Spleen (tissue), 11 donors: ENCODE measurements at regions not wholly inside any gene's neighbourhood (a gene's known extent, or its start where the extent isn't known, plus 50 kb on each side); places are given as distances from the start of the nearest gene placed in this dataset.
A peak's percentile ranks its signal among the peaks of the same experiment; 100 is the strongest.

ENCODE experiments used
- DNase-seq: peaks from one replicate; pipeline ENCODE4 v3.0.0-alpha.2; 2020
- H3K27ac ChIP-seq, 8 donors: fragments of 200-600 bp; sonication (generic) in 7 of 8; 1 replicate in 4 of 8; 2 replicates in 4 of 8; pipeline versions ENCODE4 v1.5.0 to v1.8.0; 2016 to 2021; ENCODE audit warnings: inconsistent platforms in 4 of 8, mild to moderate bottlenecking in 4 of 8, moderate library complexity in 1 of 8
- H3K27me3 ChIP-seq, 7 donors: fragments of 200-600 bp; sonication (generic) in 6 of 7; replicated peaks in 1 of 7; 1 replicate in 4 of 7; 2 replicates in 3 of 7; pipeline versions ENCODE4 v1.5.0 to v1.8.0; 2016 to 2021; ENCODE audit warnings: inconsistent platforms in 3 of 7, mild to moderate bottlenecking in 1 of 7
- H3K36me3 ChIP-seq, 6 donors: fragments of 200-600 bp; sonication (generic) in 5 of 6; 1 replicate in 4 of 6; 2 replicates in 2 of 6; pipeline versions ENCODE4 v1.5.0 to v1.8.0; 2016 to 2021; ENCODE audit warnings: inconsistent platforms in 2 of 6
- H3K4me1 ChIP-seq, 6 donors: fragments of 200-600 bp; sonication (generic) in 5 of 6; 1 replicate in 3 of 6; 2 replicates in 3 of 6; pipeline versions ENCODE4 v1.5.0 to v1.8.0; 2016 to 2021; ENCODE audit warnings: inconsistent platforms in 3 of 6
- H3K4me3 ChIP-seq, 8 donors: fragments of 200-600 bp; sonication (generic) in 7 of 8; 1 replicate in 4 of 8; 2 replicates in 4 of 8; pipeline versions ENCODE4 v1.5.0 to v1.8.0; 2016 to 2021; ENCODE audit warnings: inconsistent platforms in 4 of 8, mild to moderate bottlenecking in 4 of 8, moderate library complexity in 2 of 8
- H3K9me3 ChIP-seq, 8 donors: fragments of 200-600 bp; sonication (generic) in 7 of 8; 1 replicate in 4 of 8; 2 replicates in 4 of 8; pipeline versions ENCODE4 v1.5.0 to v1.8.0; 2016 to 2021; ENCODE audit warnings: inconsistent platforms in 4 of 8
- CTCF ChIP-seq, 11 experiments: fragments of 200-600 bp in 7 of 11; fragments of 450-650 bp in 4 of 11; sonication (generic) in 4 of 11; IDR thresholded peaks in 8 of 11; conservative IDR thresholded peaks in 3 of 11; 1 replicate in 7 of 11; 2 replicates in 4 of 11; pipeline versions ENCODE4 v1.4.0 to v1.8.0; 2016 to 2021; ENCODE audit warnings: antibody characterized with exemption in 11 of 11, inconsistent platforms in 4 of 11, mild to moderate bottlenecking in 1 of 11
- POLR2A ChIP-seq, 3 donors: fragments of 450-650 bp; IDR thresholded peaks; one replicate each; pipeline ENCODE4 v1.5.1; 2017; ENCODE audit warnings: antibody characterized with exemption in 3 of 3, mild to moderate bottlenecking in 1 of 3
- POLR2AphosphoS5 ChIP-seq, 3 donors: sonication (generic); formaldehyde crosslinking; IDR thresholded peaks; one replicate each; pipeline ENCODE4 v1.5.1; 2017; ENCODE audit warnings: antibody characterized with exemption in 3 of 3
- WGBS, 5 donors: extraction: QIAGEN DNeasy Blood & Tissue Kit in 3 of 5; methylation state at CpG; one replicate each; pipeline versions ENCODE4 v1.1.5 to v1.1.7; 2013 to 2018; 5-methylcytosine and 5-hydroxymethylcytosine counted together
- intact Hi-C: fragments of 100-400 bp; cut with DNase I; formaldehyde crosslinking; loops from one replicate; pipeline ENCODE4 v1.15.0; 2023; ENCODE audit warnings: low total_unique reads
- donor health status: healthy with polysubstance abuse.
- donor health status: DM: no; HTN: no; CAD: no; lungs with moderate emphysema.
- donor health status: DM: no; HTN: no; CAD: no.
- donor health status: Bipolar disorder and iron deficiency.
- donor health status: healthy.
- donor health status: DM: no; HTN: no; CAD: no.
- donor health status: DM: yes; HTN: yes; CAD: no.

DNA sequence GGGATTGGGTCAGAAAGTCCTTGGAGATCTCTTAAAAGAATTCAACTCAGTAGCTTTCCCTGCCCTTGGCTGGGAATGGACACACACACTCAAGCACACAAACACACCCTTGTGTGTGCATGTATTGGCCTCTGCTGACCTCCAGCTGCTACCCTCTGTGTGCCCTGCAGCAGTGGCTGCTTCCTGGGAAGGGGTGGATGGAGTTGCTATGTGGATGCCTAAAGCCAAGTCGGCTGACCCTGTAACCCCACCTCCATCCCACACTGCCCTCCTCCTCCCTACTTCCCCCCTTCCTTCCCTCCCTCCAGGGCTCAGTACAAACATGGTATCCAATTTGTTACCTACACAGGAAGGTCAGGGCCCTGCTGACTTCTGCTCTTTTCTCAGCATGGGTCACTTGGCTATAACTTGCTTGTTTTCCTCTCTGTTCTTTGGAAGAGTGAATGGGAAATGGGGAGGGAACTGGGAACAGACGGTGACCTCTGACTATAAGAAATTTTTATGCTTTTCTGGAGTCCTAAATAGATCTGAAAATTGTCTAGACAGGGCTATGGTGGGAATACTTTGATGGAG lies 351.6 kb upstream of the TBX3 start:
- WGBS, 5 donors, result 24 to 35% (median 30%) methylated on average over 2 of the region's 2 CpGs
- DNase-seq, result no peak
- Histone ChIP-seq H3K27me3 (no peaks in the 10 kb centered on the region), H3K4me3 (no peak overlapping the region), H3K4me1 (no peaks in the 10 kb centered on the region), H3K9me3 (peaks cover 0 to 17% (median 0%) of the 10 kb centered on the region in 8 donors), H3K36me3 (no peaks in the 10 kb centered on the region), H3K27ac (no peak overlapping the region)
- intact Hi-C loops, result no loop called here
- TF ChIP-seq CTCF (IDR thresholded peaks at IDR 0.05 in 8 of 11, conservative IDR thresholded peaks at IDR 0.05 in 3 of 11), result no peak
- peak in 1 of 3 donors; percentile 38 for TF ChIP-seq POLR2AphosphoS5 (IDR thresholded peaks at IDR 0.05)
- TF ChIP-seq POLR2A (IDR thresholded peaks at IDR 0.05), result no peak

GRCh38 chr12:115032521-115032920 lies 348.5 kb upstream of the TBX3 start:
- H3K4me3 ChIP-seq, result no peak overlapping the region
- intact Hi-C loops, result no loop called here
- no peak for DNase-seq
- no peaks in the 10 kb centered on the region for H3K9me3 ChIP-seq
- H3K4me1 ChIP-seq, result no peaks in the 10 kb centered on the region
- no peak overlapping the region for H3K27ac ChIP-seq
- no peaks in the 10 kb centered on the region for H3K27me3 ChIP-seq
- WGBS, 5 donors, result 76 to 85% (median 81%) methylated on average over 3 of the region's 3 CpGs
- no peak for TF ChIP-seq CTCF (IDR thresholded peaks at IDR 0.05 in 8 of 11, conservative IDR thresholded peaks at IDR 0.05 in 3 of 11)
- no peak for TF ChIP-seq POLR2AphosphoS5 (IDR thresholded peaks at IDR 0.05)
- H3K36me3 ChIP-seq, result no peaks in the 10 kb centered on the region

- TF ChIP-seq CTCF (IDR thresholded peaks at IDR 0.05 in 8 of 11, conservative IDR thresholded peaks at IDR 0.05 in 3 of 11) (no peak), POLR2AphosphoS5 (IDR thresholded peaks at IDR 0.05) (no peak), POLR2A (IDR thresholded peaks at IDR 0.05) (no peak)
- 94 to 100% (median 98%) methylated on average over 3 of the region's 3 CpGs for WGBS, 5 donors
- H3K4me3 ChIP-seq, result no peak overlapping the region
- H3K27ac ChIP-seq, result no peak overlapping the region
- intact Hi-C loops, result no loop called here
- H3K4me1 ChIP-seq, result no peaks in the 10 kb centered on the region
- no peaks in the 10 kb centered on the region for H3K36me3 ChIP-seq
- H3K27me3 ChIP-seq, result no peaks in the 10 kb centered on the region
- no peak for DNase-seq
- H3K9me3 ChIP-seq, result peaks cover 0 to 3% (median 0%) of the 10 kb centered on the region in 8 donors
These were observed 346.0 kb upstream of the TBX3 start for GRCh38 chr12:115030017-115030416.

- peaks cover 0 to 17% (median 10%) of the 10 kb centered on the region in 8 donors for H3K9me3 ChIP-seq
- no peaks in the 10 kb centered on the region for H3K27me3 ChIP-seq
- no peak overlapping the region for H3K4me3 ChIP-seq
- intact Hi-C loops, result no loop called here
- WGBS, 5 donors, result 85 to 94% (median 88%) methylated on average over 3 of the region's 3 CpGs
- H3K27ac ChIP-seq, result no peak overlapping the region
- DNase-seq, result no peak
- H3K36me3 ChIP-seq, result no peaks in the 10 kb centered on the region
- no peaks in the 10 kb centered on the region for H3K4me1 ChIP-seq
- TF ChIP-seq CTCF (IDR thresholded peaks at IDR 0.05 in 8 of 11, conservative IDR thresholded peaks at IDR 0.05 in 3 of 11), result no peak
- no peak for TF ChIP-seq POLR2AphosphoS5 (IDR thresholded peaks at IDR 0.05)
- TF ChIP-seq POLR2A (IDR thresholded peaks at IDR 0.05), result no peak
These were observed 340.6 kb upstream of the TBX3 start for GRCh38 chr12:115024531-115024930.
